ENCODE measurements at regions not wholly inside any gene's neighbourhood (a gene's known extent, or its start where the extent isn't known, plus 50 kb on each side); places are given as distances from the start of the nearest gene placed in this dataset.

DNA sequence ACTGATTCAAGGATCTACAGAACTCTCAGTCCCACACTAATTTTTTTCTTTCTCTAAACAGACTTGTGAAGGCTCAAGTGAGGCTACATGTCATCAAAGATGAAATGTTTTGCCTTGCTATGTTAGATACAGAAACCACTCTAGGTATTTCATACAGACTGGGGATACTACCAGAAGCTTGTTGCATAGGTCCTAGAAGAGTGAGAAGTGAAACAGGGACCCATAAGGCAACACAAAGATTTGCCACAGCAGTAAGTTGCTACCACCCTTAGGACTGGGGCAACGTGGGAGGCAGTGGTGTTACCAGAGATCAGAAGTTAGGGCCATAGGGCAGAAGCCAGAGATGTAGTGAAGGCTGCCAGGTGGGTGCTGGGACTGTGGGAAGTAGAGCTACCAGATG is 50.7 kb upstream of the MID1IP1 start:
- Histone ChIP-seq H4K20me1 (ENCODE audit: insufficient read depth, low read length) (no peaks in the 10 kb centered on the region), H3K9me3 (ENCODE audit: low read length) (no peaks in the 10 kb centered on the region), H3K4me2 (ENCODE audit: low read depth, low read length) (no peak overlapping the region), H3K4me1 (ENCODE audit: insufficient read depth, low read length) (no peaks in the 10 kb centered on the region), H2AFZ (ENCODE audit: low read length) (no peak overlapping the region), H3K4me3 (replicated peaks in 1 of 3; ENCODE audit: insufficient read depth in 1 of 3, low read depth in 2 of 3, low read length in 3 of 3) (no peak overlapping the region), H3K79me2 (ENCODE audit: insufficient read depth, low read length) (no peaks in the 10 kb centered on the region), H3K36me3 (replicated peaks in 1 of 2; ENCODE audit: control insufficient read depth in 1 of 2, insufficient read depth in 2 of 2, low read length in 2 of 2) (no peaks in the 10 kb centered on the region), H3K27ac (ENCODE audit: extremely low read length, insufficient read depth, low read length) (no peak overlapping the region), H3K9ac (ENCODE audit: insufficient read depth, low read depth, low read length) (no peak overlapping the region), H3K27me3 (ENCODE audit: control insufficient read depth in 1 of 2, insufficient read depth in 2 of 2, low read length in 2 of 2) (no peaks in the 10 kb centered on the region)
- no peak for FAIRE-seq
- no peak for DNase-seq (ENCODE audit: low spot score)
- in situ Hi-C loops (cut with HindIII; ENCODE audit: extremely low pct_ligation_motif_present, low pct_unique_long_range_greater_than_20kb) (loop anchor here (5.0 to 10.0 kb wide), 2 partner anchors 394 to 492 kb away; no protein-coding TSS in a partner anchor), intact Hi-C loops (cut with micrococcal nuclease; ENCODE audit: unreplicated experiment) (no loop called here)
- no peak for ATAC-seq
- 0% methylated on average over 1 of the region's 1 CpG for WGBS (ENCODE audit: low lambda C conversion rate)
- ChIA-PET CTCF (ENCODE audit: low intra/inter-chr PET ratio, low total read pairs) (no interaction called here), POLR2A (no interaction called here)
- BruUV-seq (replicated peaks), result no TSS peak
- TF ChIP-seq RBM22 (optimal IDR thresholded peaks at IDR 0.05; ENCODE audit: low read length) (no peak), POLR2AphosphoS2 (IDR thresholded peaks at IDR 0.05; ENCODE audit: low read depth, low read length) (no peak), ZNF737 (CRISPR knock-in tag; IDR thresholded peaks at IDR 0.05; ENCODE audit: borderline replicate concordance) (no peak), CBFB (CRISPR knock-in tag; IDR thresholded peaks at IDR 0.05) (no peak), ZNF598 (CRISPR knock-in tag; IDR thresholded peaks at IDR 0.05; ENCODE audit: borderline replicate concordance) (no peak), KDM4B (CRISPR knock-in tag; IDR thresholded peaks at IDR 0.05) (no peak), SMYD3 (CRISPR knock-in tag; IDR thresholded peaks at IDR 0.05) (no peak), ZNF891 (CRISPR knock-in tag; IDR thresholded peaks at IDR 0.05) (no peak), PAX8 (CRISPR knock-in tag; IDR thresholded peaks at IDR 0.05; ENCODE audit: borderline replicate concordance) (no peak), SRSF1 (optimal IDR thresholded peaks at IDR 0.05; ENCODE audit: low read depth, low read length) (no peak), ELF4 (CRISPR knock-in tag; IDR thresholded peaks at IDR 0.05; ENCODE audit: borderline replicate concordance) (no peak), NFE2 (CRISPR knock-in tag; IDR thresholded peaks at IDR 0.05) (no peak), MTF2 (CRISPR knock-in tag; IDR thresholded peaks at IDR 0.05; ENCODE audit: borderline replicate concordance) (no peak), ARNT (IDR thresholded peaks at IDR 0.05) (no peak), ELF1 (CRISPR knock-in tag; IDR thresholded peaks at IDR 0.05) (no peak)
- TF ChIP-seq, protein P1, sequence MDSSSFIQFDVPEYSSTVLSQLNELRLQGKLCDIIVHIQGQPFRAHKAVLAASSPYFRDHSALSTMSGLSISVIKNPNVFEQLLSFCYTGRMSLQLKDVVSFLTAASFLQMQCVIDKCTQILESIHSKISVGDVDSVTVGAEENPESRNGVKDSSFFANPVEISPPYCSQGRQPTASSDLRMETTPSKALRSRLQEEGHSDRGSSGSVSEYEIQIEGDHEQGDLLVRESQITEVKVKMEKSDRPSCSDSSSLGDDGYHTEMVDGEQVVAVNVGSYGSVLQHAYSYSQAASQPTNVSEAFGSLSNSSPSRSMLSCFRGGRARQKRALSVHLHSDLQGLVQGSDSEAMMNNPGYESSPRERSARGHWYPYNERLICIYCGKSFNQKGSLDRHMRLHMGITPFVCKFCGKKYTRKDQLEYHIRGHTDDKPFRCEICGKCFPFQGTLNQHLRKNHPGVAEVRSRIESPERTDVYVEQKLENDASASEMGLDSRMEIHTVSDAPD (CRISPR knock-in tag; IDR thresholded peaks at IDR 0.05), result no peak
- TF ChIP-seq, protein P2, sequence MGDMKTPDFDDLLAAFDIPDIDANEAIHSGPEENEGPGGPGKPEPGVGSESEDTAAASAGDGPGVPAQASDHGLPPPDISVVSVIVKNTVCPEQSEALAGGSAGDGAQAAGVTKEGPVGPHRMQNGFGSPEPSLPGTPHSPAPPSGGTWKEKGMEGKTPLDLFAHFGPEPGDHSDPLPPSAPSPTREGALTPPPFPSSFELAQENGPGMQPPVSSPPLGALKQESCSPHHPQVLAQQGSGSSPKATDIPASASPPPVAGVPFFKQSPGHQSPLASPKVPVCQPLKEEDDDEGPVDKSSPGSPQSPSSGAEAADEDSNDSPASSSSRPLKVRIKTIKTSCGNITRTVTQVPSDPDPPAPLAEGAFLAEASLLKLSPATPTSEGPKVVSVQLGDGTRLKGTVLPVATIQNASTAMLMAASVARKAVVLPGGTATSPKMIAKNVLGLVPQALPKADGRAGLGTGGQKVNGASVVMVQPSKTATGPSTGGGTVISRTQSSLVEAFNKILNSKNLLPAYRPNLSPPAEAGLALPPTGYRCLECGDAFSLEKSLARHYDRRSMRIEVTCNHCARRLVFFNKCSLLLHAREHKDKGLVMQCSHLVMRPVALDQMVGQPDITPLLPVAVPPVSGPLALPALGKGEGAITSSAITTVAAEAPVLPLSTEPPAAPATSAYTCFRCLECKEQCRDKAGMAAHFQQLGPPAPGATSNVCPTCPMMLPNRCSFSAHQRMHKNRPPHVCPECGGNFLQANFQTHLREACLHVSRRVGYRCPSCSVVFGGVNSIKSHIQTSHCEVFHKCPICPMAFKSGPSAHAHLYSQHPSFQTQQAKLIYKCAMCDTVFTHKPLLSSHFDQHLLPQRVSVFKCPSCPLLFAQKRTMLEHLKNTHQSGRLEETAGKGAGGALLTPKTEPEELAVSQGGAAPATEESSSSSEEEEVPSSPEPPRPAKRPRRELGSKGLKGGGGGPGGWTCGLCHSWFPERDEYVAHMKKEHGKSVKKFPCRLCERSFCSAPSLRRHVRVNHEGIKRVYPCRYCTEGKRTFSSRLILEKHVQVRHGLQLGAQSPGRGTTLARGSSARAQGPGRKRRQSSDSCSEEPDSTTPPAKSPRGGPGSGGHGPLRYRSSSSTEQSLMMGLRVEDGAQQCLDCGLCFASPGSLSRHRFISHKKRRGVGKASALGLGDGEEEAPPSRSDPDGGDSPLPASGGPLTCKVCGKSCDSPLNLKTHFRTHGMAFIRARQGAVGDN (CRISPR knock-in tag; IDR thresholded peaks at IDR 0.05), result no peak
- TF ChIP-seq, protein P3, sequence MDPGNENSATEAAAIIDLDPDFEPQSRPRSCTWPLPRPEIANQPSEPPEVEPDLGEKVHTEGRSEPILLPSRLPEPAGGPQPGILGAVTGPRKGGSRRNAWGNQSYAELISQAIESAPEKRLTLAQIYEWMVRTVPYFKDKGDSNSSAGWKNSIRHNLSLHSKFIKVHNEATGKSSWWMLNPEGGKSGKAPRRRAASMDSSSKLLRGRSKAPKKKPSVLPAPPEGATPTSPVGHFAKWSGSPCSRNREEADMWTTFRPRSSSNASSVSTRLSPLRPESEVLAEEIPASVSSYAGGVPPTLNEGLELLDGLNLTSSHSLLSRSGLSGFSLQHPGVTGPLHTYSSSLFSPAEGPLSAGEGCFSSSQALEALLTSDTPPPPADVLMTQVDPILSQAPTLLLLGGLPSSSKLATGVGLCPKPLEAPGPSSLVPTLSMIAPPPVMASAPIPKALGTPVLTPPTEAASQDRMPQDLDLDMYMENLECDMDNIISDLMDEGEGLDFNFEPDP (CRISPR knock-in tag; conservative IDR thresholded peaks at IDR 0.05), result no peak

All from HepG2 (cell line).